AG10803 (cell line): ENCODE measurements at regions not wholly inside any gene's neighbourhood (a gene's known extent, or its start where the extent isn't known, plus 50 kb on each side); places are given as distances from the start of the nearest gene placed in this dataset.

Experiments used
- DNase-seq: peaks from one replicate; pipeline ENCODE4 v3.0.0; 2010; ENCODE audit warnings: low read depth
- H3K4me3 ChIP-seq: 2 replicates; pipeline ENCODE4 v1.5.1; 2011; ENCODE audit warnings: mild to moderate bottlenecking, low read length, control low read depth
- CTCF ChIP-seq: conservative IDR thresholded peaks from 2 replicates; pipeline ENCODE4 v1.5.1; 2011; ENCODE audit warnings: mild to moderate bottlenecking, low read length, control low read depth, inconsistent platforms

- H3K4me3 ChIP-seq: no peak overlapping the region
- no peak for DNase-seq
- TF ChIP-seq CTCF: no peak
Observed at GRCh38 chr15:70254311-70254869, 156.7 kb upstream of the TLE3 start.

GRCh38 chr15:70253461-70254156 lies 155.9 kb upstream of the TLE3 start:
- TF ChIP-seq CTCF: no peak
- DNase-seq: no peak
- H3K4me3 ChIP-seq: no peak overlapping the region

- DNase-seq: no peak
- H3K4me3 ChIP-seq: no peak overlapping the region
- TF ChIP-seq CTCF: no peak
Observed at GRCh38 chr15:70252951-70253320, 155.2 kb upstream of the TLE3 start.

- no peak overlapping the region for H3K4me3 ChIP-seq
- no peak for DNase-seq
- no peak for TF ChIP-seq CTCF
Observed at GRCh38 chr15:70252056-70252950, 154.6 kb upstream of the TLE3 start.

- no peak for DNase-seq
Observed at GRCh38 chr15:70251246-70251990, 153.7 kb upstream of the TLE3 start.

More at GRCh38 chr15:70251246-70251990, 153.7 kb upstream of the TLE3 start:
- TF ChIP-seq CTCF: no peak
- no peak overlapping the region for H3K4me3 ChIP-seq
